ENCODE measurements at regions not wholly inside any gene's neighbourhood (a gene's known extent, or its start where the extent isn't known, plus 50 kb on each side); places are given as distances from the start of the nearest gene placed in this dataset.
"Not testable (repeated sequence)": the region's sequence is repeated elsewhere in the genome, so short reads cannot be mapped to it uniquely, and the experiment has no call there.

DNA sequence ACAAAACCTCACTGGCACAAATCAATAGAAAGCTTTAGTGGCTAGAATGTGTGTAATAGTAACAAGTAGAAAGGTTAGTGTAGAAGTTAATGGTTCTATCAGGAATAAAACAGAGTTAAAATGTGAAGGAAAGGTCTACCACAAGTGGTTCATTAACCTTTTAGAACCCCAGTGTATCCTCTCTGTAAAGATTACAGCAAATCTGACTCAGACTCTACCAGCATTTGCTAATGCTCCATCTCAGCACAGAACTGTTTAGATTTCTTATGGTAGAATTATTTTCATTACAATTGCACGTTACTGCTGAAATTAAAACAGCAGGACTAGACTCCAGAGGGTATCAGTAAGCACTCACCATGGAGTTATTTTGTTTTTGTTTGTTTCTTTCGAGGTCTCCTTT, 609.0 kb upstream of the LMO3 start:
- no peak for DNase-seq

- no peak for DNase-seq
These were observed 600.6 kb upstream of the LMO3 start for GRCh38 chr12:17206553-17206952.

- no peak for DNase-seq
These were observed 598.5 kb upstream of the LMO3 start for GRCh38 chr12:17204289-17205054.

- no peak for DNase-seq
These were observed 597.5 kb upstream of the LMO3 start for GRCh38 chr12:17203497-17203896.

GRCh38 chr12:17197971-17198370, 592.0 kb upstream of the LMO3 start:
- DNase-seq, result no peak

DNA sequence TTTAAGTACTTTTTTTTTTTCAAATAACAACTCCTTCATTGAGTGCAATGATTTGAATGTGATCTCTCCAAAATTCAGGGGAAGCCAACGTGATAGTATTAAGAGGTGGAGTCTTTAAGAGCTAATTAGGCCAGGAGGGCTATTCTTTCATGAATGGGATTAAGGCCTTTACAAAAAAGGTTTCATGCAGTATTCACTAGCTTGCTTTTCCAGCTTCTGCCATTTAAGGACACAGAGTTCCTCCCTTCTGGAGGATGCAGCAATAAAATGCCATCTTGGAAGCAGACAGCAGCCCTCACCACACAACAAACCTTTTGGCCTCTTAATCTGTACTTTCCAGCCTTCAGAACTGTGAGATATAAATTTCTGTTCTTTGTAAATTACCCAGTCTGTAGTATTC, 586.8 kb upstream of the LMO3 start:
- no peak for DNase-seq

GRCh38 chr12:17169726-17170471, 563.9 kb upstream of the LMO3 start:
- no peak for DNase-seq

DNA sequence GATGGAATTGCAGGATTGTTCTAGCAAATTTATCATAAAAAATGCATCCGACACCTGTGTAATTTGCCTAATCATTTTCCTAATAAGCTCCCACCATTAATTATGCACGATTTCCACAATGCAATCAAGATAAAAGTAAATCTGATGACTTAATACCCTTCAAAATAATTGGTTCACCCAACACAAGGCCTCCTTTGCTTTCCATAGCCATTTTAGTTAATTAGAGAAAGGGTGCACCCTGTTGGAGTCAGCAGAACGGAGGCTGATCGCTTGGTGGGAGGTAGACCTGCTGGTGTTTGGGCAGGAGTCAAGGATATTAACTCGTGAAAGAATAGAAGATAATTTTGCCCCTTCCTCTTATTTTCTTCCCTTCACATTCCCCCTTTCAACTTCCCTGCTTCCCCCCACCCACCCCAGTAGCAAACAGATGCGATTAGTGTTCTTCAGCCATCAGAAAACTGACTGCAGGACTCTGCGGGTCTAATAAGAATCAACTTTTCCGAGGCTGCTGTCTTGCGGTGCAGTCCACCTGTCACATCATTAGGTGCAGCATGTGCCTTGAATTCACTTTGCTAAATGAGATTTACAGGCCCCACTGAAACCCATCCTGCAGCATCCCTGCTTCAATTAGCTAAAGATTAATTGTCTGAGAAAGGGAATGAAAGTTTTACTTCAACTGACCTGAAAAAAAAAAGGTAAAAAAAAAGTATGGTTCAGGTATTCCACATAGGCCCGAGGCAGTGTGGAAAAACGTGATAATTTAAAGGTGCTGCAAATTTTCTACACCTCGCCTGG, 553.7 kb upstream of the LMO3 start:
- DNase-seq, result no peak

- DNase-seq, result no peak
These were observed 552.2 kb upstream of the LMO3 start for GRCh38 chr12:17158201-17158600.

- no peak for DNase-seq
These were observed 546.0 kb upstream of the LMO3 start for GRCh38 chr12:17151917-17152316.

DNA sequence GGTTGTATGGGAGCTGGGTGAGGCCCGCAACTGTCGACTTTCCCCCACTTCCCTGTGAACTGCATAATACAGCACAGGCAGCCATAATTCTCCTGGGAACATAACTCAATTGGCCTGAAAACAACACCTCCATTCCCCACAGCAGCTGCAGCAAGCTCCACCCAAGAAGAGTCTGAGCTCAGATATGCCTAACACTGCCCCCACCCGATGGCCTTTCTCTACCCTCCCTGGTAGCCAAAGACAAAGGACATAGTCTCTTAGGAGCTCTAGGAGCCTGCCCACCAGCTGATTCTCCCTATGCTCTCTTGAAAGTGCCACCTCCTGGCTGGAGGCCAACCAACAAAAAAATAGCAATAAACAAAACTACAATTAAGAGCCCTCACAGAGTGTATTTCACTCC, 542.7 kb upstream of the LMO3 start:
- DNase-seq, result peak; percentile 16

- DNase-seq, result no peak
These were observed 536.9 kb upstream of the LMO3 start for GRCh38 chr12:17142856-17143255.

GRCh38 chr12:17139931-17140330, 534.0 kb upstream of the LMO3 start:
- no peak for DNase-seq

GRCh38 chr12:17137396-17137795, 531.4 kb upstream of the LMO3 start:
- no peak for DNase-seq

- DNase-seq, result no peak
These were observed 528.4 kb upstream of the LMO3 start for GRCh38 chr12:17134315-17134714.

DNA sequence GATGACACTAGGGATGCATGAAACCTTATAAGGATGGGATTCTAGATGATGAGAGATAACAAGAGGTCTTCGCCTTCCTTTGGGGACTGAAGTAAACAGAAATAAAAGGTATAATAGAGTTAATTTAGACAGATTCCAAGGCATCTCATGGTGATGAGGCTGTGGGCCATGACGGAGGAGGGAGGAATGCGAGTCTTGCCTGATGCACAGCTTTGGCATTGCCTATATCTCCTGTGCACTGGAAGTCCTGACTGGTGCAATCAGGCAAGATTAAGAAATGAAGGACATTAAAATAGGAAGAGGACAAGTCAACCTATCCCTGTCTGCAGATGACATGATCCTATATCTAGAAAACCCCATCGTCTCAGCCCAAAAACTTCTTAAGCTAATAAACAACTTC, 526.4 kb upstream of the LMO3 start:
- no peak for DNase-seq

DNA sequence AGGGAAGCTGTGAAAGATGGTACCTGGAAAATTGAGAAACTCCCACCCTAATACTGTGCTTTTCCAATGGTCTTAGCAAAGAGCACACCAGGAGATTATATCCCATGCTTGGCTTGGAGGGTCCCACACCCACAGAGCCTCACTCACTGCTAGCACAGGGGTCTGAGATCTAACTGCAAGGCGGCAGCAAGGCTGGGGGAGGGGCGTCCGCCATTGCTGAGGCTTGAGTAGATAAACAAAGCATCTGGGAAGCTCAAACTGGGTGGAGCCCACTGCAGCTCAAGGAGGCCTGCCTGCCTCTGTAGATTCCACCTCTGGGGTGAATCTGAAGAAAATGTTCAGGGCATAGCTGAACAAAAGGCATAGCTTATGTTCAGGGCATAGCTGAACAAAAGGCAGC, 510.6 kb upstream of the LMO3 start:
- not testable (repeated sequence) for DNase-seq

DNA sequence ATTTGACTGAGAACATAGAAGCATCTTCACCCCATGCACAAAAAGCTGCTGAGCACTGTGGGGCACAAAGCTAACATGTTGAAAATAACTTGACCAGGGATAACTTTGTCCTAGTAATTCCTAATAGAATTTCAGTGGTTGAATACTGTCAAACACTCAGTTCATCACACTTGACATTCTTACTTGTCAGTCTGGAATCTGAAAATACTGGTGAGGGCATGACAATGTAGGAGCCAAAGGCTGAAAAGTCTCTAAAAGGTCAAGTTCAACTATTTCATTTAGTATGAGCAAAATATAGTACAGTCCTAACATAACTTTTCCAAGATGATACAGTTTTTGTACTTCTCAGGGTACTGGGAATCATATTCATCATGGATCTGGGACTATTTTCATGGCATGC, 504.4 kb upstream of the LMO3 start:
- DNase-seq, result no peak

GRCh38 chr12:17108877-17109541, 503.0 kb upstream of the LMO3 start:
- no peak for DNase-seq

DNA sequence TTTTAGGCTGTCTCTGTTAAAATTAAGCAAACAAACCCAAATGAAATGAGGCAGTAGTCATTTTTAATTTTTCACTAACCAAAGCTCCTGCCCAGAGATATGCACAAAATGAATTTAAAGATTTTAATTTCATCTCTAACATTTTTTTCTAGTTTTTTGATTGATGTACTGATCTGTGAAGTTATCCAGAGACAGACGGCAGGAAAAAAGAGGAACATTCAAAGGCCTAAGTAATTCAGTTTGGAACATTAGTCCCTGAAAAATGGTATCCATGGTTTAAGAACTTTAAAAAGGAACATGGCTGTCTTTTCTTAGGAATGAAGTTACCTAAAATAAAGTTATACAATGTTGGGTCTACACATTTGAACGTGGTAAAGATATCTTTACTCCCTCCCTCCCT, 498.8 kb upstream of the LMO3 start:
- no peak for DNase-seq

GRCh38 chr12:17097674-17098073, 491.7 kb upstream of the LMO3 start:
- DNase-seq, result no peak

DNA sequence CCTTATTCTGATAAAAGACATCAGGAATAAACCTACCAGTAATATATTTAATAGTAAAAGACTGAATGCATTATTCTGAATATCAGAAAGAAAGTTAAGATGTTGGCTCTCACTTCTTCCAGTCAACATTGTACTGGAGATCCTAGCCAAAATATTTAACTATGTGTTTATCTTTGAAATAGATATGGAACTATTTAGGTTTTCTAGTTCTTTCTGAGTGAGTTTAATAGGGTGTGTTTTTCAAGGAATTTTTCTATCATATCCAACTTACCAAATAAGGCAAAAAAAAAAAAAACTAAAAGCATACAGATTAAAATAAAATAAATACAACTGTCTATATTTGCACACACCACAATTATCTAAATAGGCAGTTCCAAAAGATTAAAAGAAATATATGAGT, 478.9 kb upstream of the LMO3 start:
- no peak for DNase-seq

- no peak for DNase-seq
These were observed 473.4 kb upstream of the LMO3 start for GRCh38 chr12:17079251-17079909.

All from NCI-H2107 (cell line).